ENCODE measurements at regions not wholly inside any gene's neighbourhood (a gene's known extent, or its start where the extent isn't known, plus 50 kb on each side); places are given as distances from the start of the nearest gene placed in this dataset.

DNA sequence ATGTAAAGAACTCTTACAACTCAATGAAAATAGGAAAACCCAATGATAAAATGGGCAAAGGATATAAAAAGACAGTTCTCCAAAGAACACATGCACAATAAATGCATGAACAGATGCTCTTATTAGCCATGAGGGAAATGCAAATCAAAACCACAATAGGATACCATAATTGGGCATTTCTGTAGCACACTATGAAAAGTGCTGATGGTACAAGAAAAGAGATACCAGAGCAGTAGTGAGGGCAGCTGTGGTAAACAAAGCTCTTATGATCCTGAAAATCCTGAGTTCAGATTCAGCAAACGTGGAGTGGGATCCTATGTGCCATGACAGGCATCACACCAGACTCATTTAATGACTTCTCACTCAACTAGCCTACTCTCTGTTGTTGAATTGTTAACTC, 96.7 kb upstream of the SLC25A13 start:
- CTCF ChIA-PET: no interaction called here

DNA sequence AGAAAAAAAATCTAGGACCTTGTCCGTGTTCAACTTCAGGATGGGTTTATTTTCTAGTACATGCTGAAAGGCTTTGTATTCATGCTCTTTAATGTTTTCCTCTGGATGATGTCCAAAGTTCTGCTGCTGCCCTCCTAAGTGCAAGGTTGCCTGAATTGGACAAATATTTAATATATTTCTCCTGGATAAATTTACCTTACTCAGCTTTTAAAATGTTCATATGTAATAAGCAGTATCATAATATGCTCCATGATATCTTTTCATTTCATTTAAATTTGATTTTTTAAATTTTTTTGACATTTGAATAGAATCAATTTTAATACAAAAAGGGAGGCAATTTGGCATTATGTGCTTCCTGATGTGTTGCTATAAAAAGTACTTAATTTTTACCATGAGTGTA, 95.9 kb upstream of the SLC25A13 start:
- DNase-seq: no peak
- Histone ChIP-seq H3K27me3 (ENCODE audit: insufficient read depth, low read depth) (no peaks in the 10 kb centered on the region), H3F3A (ENCODE audit: insufficient read depth, low read depth) (no peaks in the 10 kb centered on the region), H3K4me3 (no peak overlapping the region), H3K27ac (no peak overlapping the region), H3K9me3 (ENCODE audit: insufficient read depth, low read depth) (no peaks in the 10 kb centered on the region), H3K4me2 (no peak overlapping the region), H3K9me2 (ENCODE audit: insufficient read depth) (no peaks in the 10 kb centered on the region), H3K79me2 (ENCODE audit: low read depth) (no peaks in the 10 kb centered on the region), H3K36me3 (ENCODE audit: low read depth) (no peaks in the 10 kb centered on the region), H4K20me1 (ENCODE audit: insufficient read depth) (no peaks in the 10 kb centered on the region), H3K4me1 (replicated peaks; ENCODE audit: insufficient read depth) (0 out of 2 replicates have a peak, but pooled peaks cover 5% of the 10 kb centered on the region), H2AFZ (no peak overlapping the region)
- no TSS peak for BruUV-seq (replicated peaks)
- ChIA-PET CTCF (no interaction called here), POLR2A (ENCODE audit: unreplicated experiment) (no interaction called here)
- TF ChIP-seq EZH2 (IDR thresholded peaks at IDR 0.05; ENCODE audit: low read depth): no peak
- TF ChIP-seq, protein P1, sequence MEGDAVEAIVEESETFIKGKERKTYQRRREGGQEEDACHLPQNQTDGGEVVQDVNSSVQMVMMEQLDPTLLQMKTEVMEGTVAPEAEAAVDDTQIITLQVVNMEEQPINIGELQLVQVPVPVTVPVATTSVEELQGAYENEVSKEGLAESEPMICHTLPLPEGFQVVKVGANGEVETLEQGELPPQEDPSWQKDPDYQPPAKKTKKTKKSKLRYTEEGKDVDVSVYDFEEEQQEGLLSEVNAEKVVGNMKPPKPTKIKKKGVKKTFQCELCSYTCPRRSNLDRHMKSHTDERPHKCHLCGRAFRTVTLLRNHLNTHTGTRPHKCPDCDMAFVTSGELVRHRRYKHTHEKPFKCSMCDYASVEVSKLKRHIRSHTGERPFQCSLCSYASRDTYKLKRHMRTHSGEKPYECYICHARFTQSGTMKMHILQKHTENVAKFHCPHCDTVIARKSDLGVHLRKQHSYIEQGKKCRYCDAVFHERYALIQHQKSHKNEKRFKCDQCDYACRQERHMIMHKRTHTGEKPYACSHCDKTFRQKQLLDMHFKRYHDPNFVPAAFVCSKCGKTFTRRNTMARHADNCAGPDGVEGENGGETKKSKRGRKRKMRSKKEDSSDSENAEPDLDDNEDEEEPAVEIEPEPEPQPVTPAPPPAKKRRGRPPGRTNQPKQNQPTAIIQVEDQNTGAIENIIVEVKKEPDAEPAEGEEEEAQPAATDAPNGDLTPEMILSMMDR (conservative IDR thresholded peaks at IDR 0.05): no peak
- intact Hi-C loops (cut with micrococcal nuclease; ENCODE audit: unreplicated experiment): loop anchor here (10.0 kb wide), 1 partner anchor 233 kb away; no protein-coding TSS in a partner anchor

More for the DNA sequence above, 96.7 kb upstream of the SLC25A13 start:
- no peaks in the 10 kb centered on the region for H3K27me3 ChIP-seq (ENCODE audit: insufficient read depth, low read depth)
- no peak overlapping the region for H3K4me2 ChIP-seq
- H3K79me2 ChIP-seq (ENCODE audit: low read depth): no peaks in the 10 kb centered on the region
- 0 out of 2 replicates have a peak, but pooled peaks cover 5% of the 10 kb centered on the region for H3K4me1 ChIP-seq (replicated peaks; ENCODE audit: insufficient read depth)
- intact Hi-C loops (cut with micrococcal nuclease; ENCODE audit: unreplicated experiment): loop anchor here (10.0 kb wide), 1 partner anchor 234 kb away; no protein-coding TSS in a partner anchor
- H3K36me3 ChIP-seq (ENCODE audit: low read depth): no peaks in the 10 kb centered on the region
- H3K4me3 ChIP-seq: no peak overlapping the region
- H3K9me2 ChIP-seq (ENCODE audit: insufficient read depth): no peaks in the 10 kb centered on the region
- no peak for DNase-seq
- no peaks in the 10 kb centered on the region for H4K20me1 ChIP-seq (ENCODE audit: insufficient read depth)
- H3K27ac ChIP-seq: no peak overlapping the region
- H3K9me3 ChIP-seq (ENCODE audit: insufficient read depth, low read depth): no peaks in the 10 kb centered on the region
- BruUV-seq (replicated peaks): no TSS peak
- POLR2A ChIA-PET (ENCODE audit: unreplicated experiment): no interaction called here
- TF ChIP-seq EZH2 (IDR thresholded peaks at IDR 0.05; ENCODE audit: low read depth): no peak
- TF ChIP-seq, protein P1 (conservative IDR thresholded peaks at IDR 0.05): no peak
- H2AFZ ChIP-seq: no peak overlapping the region
- H3F3A ChIP-seq (ENCODE audit: insufficient read depth, low read depth): no peaks in the 10 kb centered on the region

DNA sequence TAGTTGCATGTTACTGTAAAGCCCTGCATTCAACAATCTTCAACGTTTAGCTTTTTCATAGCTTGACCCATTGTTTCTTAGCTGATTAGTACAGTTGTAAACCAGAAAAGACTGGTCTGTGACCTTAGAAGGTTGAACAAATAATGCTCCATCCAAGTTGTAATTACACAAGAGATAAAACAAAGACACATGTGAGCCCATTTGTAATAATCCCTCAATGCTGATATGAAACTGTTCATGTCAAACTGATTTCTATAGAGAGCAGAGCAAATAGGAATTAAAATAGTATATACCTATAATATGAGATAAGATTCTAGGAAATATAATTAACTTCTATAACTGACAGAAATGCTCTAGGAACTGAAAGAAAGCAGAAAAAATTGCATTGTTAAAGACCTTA, 94.7 kb upstream of the SLC25A13 start:
- Histone ChIP-seq H3F3A (ENCODE audit: insufficient read depth, low read depth) (no peaks in the 10 kb centered on the region), H2AFZ (no peak overlapping the region), H3K27me3 (ENCODE audit: insufficient read depth, low read depth) (no peaks in the 10 kb centered on the region), H3K4me2 (no peak overlapping the region), H3K79me2 (ENCODE audit: low read depth) (no peaks in the 10 kb centered on the region), H3K9me2 (ENCODE audit: insufficient read depth) (no peaks in the 10 kb centered on the region), H3K4me3 (no peak overlapping the region), H3K4me1 (replicated peaks; ENCODE audit: insufficient read depth) (0 out of 2 replicates have a peak, but pooled peaks cover 5% of the 10 kb centered on the region), H3K36me3 (ENCODE audit: low read depth) (no peaks in the 10 kb centered on the region), H4K20me1 (ENCODE audit: insufficient read depth) (no peaks in the 10 kb centered on the region), H3K9me3 (ENCODE audit: insufficient read depth, low read depth) (no peaks in the 10 kb centered on the region), H3K27ac (no peak overlapping the region)
- ChIA-PET POLR2A (ENCODE audit: unreplicated experiment) (no interaction called here), CTCF (no interaction called here)
- TF ChIP-seq EZH2 (IDR thresholded peaks at IDR 0.05; ENCODE audit: low read depth): no peak
- TF ChIP-seq, protein P1 (conservative IDR thresholded peaks at IDR 0.05): no peak
- BruUV-seq (replicated peaks): no TSS peak
- intact Hi-C loops (cut with micrococcal nuclease; ENCODE audit: unreplicated experiment): loop anchor here (10.0 kb wide), 1 partner anchor 232 kb away; no protein-coding TSS in a partner anchor
- no peak for DNase-seq

All from PC-9 (cell line).